Parathyroid adenoma (tissue), 2 donors: ENCODE measurements at regions not wholly inside any gene's neighbourhood (a gene's known extent, or its start where the extent isn't known, plus 50 kb on each side); places are given as distances from the start of the nearest gene placed in this dataset.

Source experiments
- H2AFZ ChIP-seq: fragments of 300-600 bp; sonication (generic); one replicate; pipeline ENCODE4 v1.7.0; 2017; ENCODE audit warnings: antibody characterized with exemption, mild to moderate bottlenecking
- H3K27ac ChIP-seq: fragments of 300-600 bp; sonication (generic); one replicate; pipeline ENCODE4 v1.7.0; 2017
- H3K27me3 ChIP-seq: fragments of 300-600 bp; sonication (generic); one replicate; pipeline ENCODE4 v1.7.0; 2017; ENCODE audit warnings: low read length; ENCODE audit not compliant: control insufficient read depth, insufficient read depth
- H3K36me3 ChIP-seq: fragments of 300-600 bp; sonication (generic); one replicate; pipeline ENCODE4 v1.7.0; 2017; ENCODE audit warnings: low read length; ENCODE audit not compliant: control insufficient read depth, insufficient read depth
- H3K4me1 ChIP-seq: fragments of 300-600 bp; sonication (generic); one replicate; pipeline ENCODE4 v1.7.0; 2017; ENCODE audit warnings: control low read depth
- H3K4me2 ChIP-seq: fragments of 300-600 bp; sonication (generic); one replicate; pipeline ENCODE4 v1.7.0; 2017; ENCODE audit warnings: low read length
- H3K4me3 ChIP-seq: fragments of 300-600 bp; sonication (generic); one replicate; pipeline ENCODE4 v1.7.0; 2017; ENCODE audit warnings: low read depth, low read length
- H3K79me2 ChIP-seq: fragments of 300-600 bp; sonication (generic); one replicate; pipeline ENCODE4 v1.7.0; 2017; ENCODE audit warnings: control low read depth
- H3K9ac ChIP-seq: fragments of 300-600 bp; sonication (generic); one replicate; pipeline ENCODE4 v1.7.0; 2017; ENCODE audit warnings: mild to moderate bottlenecking
- H3K9me3 ChIP-seq: fragments of 300-600 bp; sonication (generic); one replicate; pipeline ENCODE4 v1.7.0; 2017; ENCODE audit warnings: low read length; ENCODE audit not compliant: control insufficient read depth
- TF ChIP-seq, protein P1 (sequence below): fragments of 300-600 bp; sonication (generic); IDR thresholded peaks from one replicate; pipeline ENCODE4 v1.7.0; 2017; ENCODE audit warnings: antibody characterized with exemption, mild to moderate bottlenecking
- donor health status: primary hyperparathyroidism.

DNA sequence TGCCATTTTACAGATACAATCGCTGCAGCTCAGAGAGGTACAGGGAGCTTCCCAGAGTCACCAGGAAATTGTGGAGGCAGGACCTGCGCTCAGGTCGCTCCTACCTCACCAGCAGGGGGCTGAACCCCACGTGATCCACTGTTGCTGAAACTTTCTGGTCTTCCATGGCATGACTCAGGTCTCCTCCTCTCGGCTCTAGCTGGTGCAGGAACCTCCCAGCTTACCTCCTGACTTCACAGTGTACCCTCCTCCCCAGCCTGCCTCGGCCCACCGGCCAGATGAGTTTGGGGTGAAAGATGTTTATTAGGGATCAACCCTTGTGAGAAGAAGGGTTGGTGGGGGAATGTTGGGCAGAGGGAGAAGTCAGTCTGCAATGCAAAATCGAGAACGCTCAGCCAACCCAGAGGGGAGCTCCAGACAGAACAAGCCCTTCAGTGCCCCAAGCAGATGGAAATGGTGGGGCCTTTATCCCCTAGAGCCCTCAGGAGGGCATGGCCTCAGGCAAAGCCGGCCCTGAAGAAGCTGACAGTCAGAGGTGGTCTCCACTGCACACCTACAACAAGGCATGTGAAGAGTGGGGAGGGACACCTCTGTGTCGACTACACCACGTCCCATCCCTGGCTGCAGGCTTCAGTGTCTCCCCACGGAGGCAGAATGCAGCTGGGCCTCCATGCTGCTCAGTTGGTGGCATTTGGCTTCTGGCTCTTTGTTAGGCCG is 118.6 kb upstream of the PRR20G start:
- Histone ChIP-seq H3K27ac (no peak overlapping the region), H2AFZ (no peak overlapping the region), H3K36me3 (no peaks in the 10 kb centered on the region), H3K4me3 (no peak overlapping the region), H3K9ac (no peak overlapping the region), H3K79me2 (no peaks in the 10 kb centered on the region), H3K4me1 (no peaks in the 10 kb centered on the region), H3K9me3 (no peaks in the 10 kb centered on the region), H3K27me3 (no peaks in the 10 kb centered on the region), H3K4me2 (no peak overlapping the region)
- TF ChIP-seq, protein P1, sequence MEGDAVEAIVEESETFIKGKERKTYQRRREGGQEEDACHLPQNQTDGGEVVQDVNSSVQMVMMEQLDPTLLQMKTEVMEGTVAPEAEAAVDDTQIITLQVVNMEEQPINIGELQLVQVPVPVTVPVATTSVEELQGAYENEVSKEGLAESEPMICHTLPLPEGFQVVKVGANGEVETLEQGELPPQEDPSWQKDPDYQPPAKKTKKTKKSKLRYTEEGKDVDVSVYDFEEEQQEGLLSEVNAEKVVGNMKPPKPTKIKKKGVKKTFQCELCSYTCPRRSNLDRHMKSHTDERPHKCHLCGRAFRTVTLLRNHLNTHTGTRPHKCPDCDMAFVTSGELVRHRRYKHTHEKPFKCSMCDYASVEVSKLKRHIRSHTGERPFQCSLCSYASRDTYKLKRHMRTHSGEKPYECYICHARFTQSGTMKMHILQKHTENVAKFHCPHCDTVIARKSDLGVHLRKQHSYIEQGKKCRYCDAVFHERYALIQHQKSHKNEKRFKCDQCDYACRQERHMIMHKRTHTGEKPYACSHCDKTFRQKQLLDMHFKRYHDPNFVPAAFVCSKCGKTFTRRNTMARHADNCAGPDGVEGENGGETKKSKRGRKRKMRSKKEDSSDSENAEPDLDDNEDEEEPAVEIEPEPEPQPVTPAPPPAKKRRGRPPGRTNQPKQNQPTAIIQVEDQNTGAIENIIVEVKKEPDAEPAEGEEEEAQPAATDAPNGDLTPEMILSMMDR = no peak

DNA sequence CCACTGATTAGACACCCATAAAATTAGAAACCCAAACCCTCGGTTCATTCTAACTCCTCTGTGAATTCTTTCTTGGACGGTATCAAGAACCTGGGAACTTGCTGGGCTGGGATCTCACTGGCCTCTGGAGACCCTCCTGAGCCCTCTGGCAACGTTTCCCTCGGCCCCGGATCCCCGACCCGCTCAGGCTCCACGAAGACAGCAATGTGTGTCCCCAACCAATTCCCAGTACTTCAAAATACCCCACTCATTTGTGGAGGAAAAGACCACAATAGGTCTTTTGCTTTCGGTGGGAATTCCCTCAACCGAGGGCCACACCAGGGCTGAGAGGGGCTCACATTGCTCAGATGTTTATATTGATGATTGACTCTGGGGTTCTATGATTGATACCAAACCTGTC is 117.9 kb upstream of the PRR20G start:
- Histone ChIP-seq H3K36me3 (no peaks in the 10 kb centered on the region), H3K27me3 (no peaks in the 10 kb centered on the region)

GRCh38 chr3:127405010-127405598 is 117.3 kb upstream of the PRR20G start:
- H3K27me3 ChIP-seq = no peaks in the 10 kb centered on the region
- no peaks in the 10 kb centered on the region for H3K36me3 ChIP-seq
- H3K4me1 ChIP-seq = no peaks in the 10 kb centered on the region
- no peak overlapping the region for H2AFZ ChIP-seq
- no peaks in the 10 kb centered on the region for H3K9me3 ChIP-seq
- H3K27ac ChIP-seq = no peak overlapping the region
- no peak overlapping the region for H3K4me2 ChIP-seq
- TF ChIP-seq, protein P1 = no peak
- H3K4me3 ChIP-seq = no peak overlapping the region
- H3K9ac ChIP-seq = no peak overlapping the region
- no peaks in the 10 kb centered on the region for H3K79me2 ChIP-seq

More for the DNA sequence above, 117.9 kb upstream of the PRR20G start:
- Histone ChIP-seq H3K4me2 (no peak overlapping the region), H3K9ac (no peak overlapping the region), H3K79me2 (no peaks in the 10 kb centered on the region), H3K9me3 (no peaks in the 10 kb centered on the region), H3K4me1 (no peaks in the 10 kb centered on the region), H2AFZ (no peak overlapping the region), H3K4me3 (no peak overlapping the region), H3K27ac (no peak overlapping the region)
- TF ChIP-seq, protein P1 = no peak

DNA sequence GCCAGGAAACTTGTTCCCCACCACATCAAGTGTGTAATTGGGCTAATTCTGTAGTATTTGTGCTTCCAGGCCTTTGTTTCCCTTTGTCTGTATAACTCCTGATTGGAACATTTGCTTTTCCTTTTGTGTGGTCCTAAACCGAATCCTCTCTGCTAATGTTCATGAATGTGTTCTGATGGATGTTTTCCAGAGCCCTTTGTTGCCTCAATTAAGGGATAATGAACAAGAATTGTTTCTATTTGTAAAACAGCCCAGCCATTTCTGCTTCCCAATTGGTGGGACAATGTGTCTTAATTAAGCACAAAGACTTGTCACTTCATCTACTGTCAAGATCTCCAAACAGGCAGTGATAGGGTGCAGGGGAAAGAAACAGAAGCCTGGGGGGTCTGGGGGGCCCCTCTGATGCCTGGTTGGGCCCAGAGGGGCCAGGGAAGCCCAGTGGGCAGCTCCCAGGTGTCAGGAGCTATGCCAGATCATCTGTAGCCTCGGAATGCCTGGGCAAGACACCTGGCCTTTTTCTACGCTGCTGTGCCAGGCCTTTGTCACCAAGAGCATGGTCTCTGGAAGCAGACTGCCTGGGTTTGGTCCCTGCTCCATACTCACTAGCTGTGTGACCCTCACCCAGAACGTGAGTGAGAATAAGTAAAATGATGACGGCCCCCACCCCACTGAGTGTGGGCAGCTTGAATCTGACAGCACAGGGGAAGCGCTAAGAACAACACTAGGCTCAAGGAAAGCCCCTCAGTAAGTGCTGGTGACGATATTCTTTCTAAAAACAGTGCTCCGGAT is 116.6 kb upstream of the PRR20G start:
- Histone ChIP-seq H3K4me2 (no peak overlapping the region), H3K4me1 (no peaks in the 10 kb centered on the region), H3K9ac (no peak overlapping the region), H3K9me3 (no peaks in the 10 kb centered on the region), H3K27me3 (no peaks in the 10 kb centered on the region), H3K27ac (no peak overlapping the region), H3K4me3 (no peak overlapping the region), H3K79me2 (no peaks in the 10 kb centered on the region), H3K36me3 (no peaks in the 10 kb centered on the region), H2AFZ (no peak overlapping the region)
- TF ChIP-seq, protein P1 = no peak
